ENCODE measurements at regions not wholly inside any gene's neighbourhood (a gene's known extent, or its start where the extent isn't known, plus 50 kb on each side); places are given as distances from the start of the nearest gene placed in this dataset.

- Mint-ChIP-seq H3K4me1 (ENCODE audit: low read depth, unreplicated experiment) (no peaks in the 10 kb centered on the region), H3K27ac (ENCODE audit: unreplicated experiment) (no peak overlapping the region), H3K36me3 (ENCODE audit: unreplicated experiment) (no peaks in the 10 kb centered on the region), H3K9me3 (ENCODE audit: unreplicated experiment) (no peaks in the 10 kb centered on the region), H3K27me3 (ENCODE audit: unreplicated experiment) (no peaks in the 10 kb centered on the region), H3K4me3 (ENCODE audit: unreplicated experiment) (no peak overlapping the region)
- TF ChIP-seq CTCF (IDR thresholded peaks at IDR 0.05; ENCODE audit: partially characterized antibody, unreplicated experiment): no peak
- no peak for DNase-seq
These were observed 123.3 kb downstream of the TMEM26 start for GRCh38 chr10:61329854-61330253.

GRCh38 chr10:61325223-61325960 is 127.8 kb downstream of the TMEM26 start:
- H3K27me3 Mint-ChIP-seq (ENCODE audit: unreplicated experiment): no peaks in the 10 kb centered on the region
- H3K4me1 Mint-ChIP-seq (ENCODE audit: low read depth, unreplicated experiment): no peaks in the 10 kb centered on the region
- TF ChIP-seq CTCF (IDR thresholded peaks at IDR 0.05; ENCODE audit: partially characterized antibody, unreplicated experiment): no peak
- H3K27ac Mint-ChIP-seq (ENCODE audit: unreplicated experiment): no peak overlapping the region
- DNase-seq: no peak
- H3K4me3 Mint-ChIP-seq (ENCODE audit: unreplicated experiment): no peak overlapping the region
- no peaks in the 10 kb centered on the region for H3K9me3 Mint-ChIP-seq (ENCODE audit: unreplicated experiment)
- H3K36me3 Mint-ChIP-seq (ENCODE audit: unreplicated experiment): no peaks in the 10 kb centered on the region

GRCh38 chr10:61323726-61324125 is 129.5 kb downstream of the TMEM26 start:
- Mint-ChIP-seq H3K4me1 (ENCODE audit: low read depth, unreplicated experiment) (no peaks in the 10 kb centered on the region), H3K36me3 (ENCODE audit: unreplicated experiment) (no peaks in the 10 kb centered on the region), H3K4me3 (ENCODE audit: unreplicated experiment) (no peak overlapping the region), H3K27ac (ENCODE audit: unreplicated experiment) (no peak overlapping the region), H3K9me3 (ENCODE audit: unreplicated experiment) (no peaks in the 10 kb centered on the region), H3K27me3 (ENCODE audit: unreplicated experiment) (no peaks in the 10 kb centered on the region)
- TF ChIP-seq CTCF (IDR thresholded peaks at IDR 0.05; ENCODE audit: partially characterized antibody, unreplicated experiment): no peak
- DNase-seq: no peak

GRCh38 chr10:61321041-61321857 is 131.9 kb downstream of the TMEM26 start:
- H3K4me1 Mint-ChIP-seq (ENCODE audit: low read depth, unreplicated experiment): no peaks in the 10 kb centered on the region
- no peak for TF ChIP-seq CTCF (IDR thresholded peaks at IDR 0.05; ENCODE audit: partially characterized antibody, unreplicated experiment)
- H3K9me3 Mint-ChIP-seq (ENCODE audit: unreplicated experiment): no peaks in the 10 kb centered on the region
- no peaks in the 10 kb centered on the region for H3K27me3 Mint-ChIP-seq (ENCODE audit: unreplicated experiment)
- no peak for DNase-seq
- no peaks in the 10 kb centered on the region for H3K36me3 Mint-ChIP-seq (ENCODE audit: unreplicated experiment)
- H3K27ac Mint-ChIP-seq (ENCODE audit: unreplicated experiment): no peak overlapping the region
- H3K4me3 Mint-ChIP-seq (ENCODE audit: unreplicated experiment): no peak overlapping the region

GRCh38 chr10:61320257-61320587 is 133.0 kb downstream of the TMEM26 start:
- no peaks in the 10 kb centered on the region for H3K9me3 Mint-ChIP-seq (ENCODE audit: unreplicated experiment)
- no peak for TF ChIP-seq CTCF (IDR thresholded peaks at IDR 0.05; ENCODE audit: partially characterized antibody, unreplicated experiment)
- no peaks in the 10 kb centered on the region for H3K4me1 Mint-ChIP-seq (ENCODE audit: low read depth, unreplicated experiment)
- no peaks in the 10 kb centered on the region for H3K36me3 Mint-ChIP-seq (ENCODE audit: unreplicated experiment)
- no peak for DNase-seq
- H3K27me3 Mint-ChIP-seq (ENCODE audit: unreplicated experiment): no peaks in the 10 kb centered on the region
- no peak overlapping the region for H3K4me3 Mint-ChIP-seq (ENCODE audit: unreplicated experiment)
- no peak overlapping the region for H3K27ac Mint-ChIP-seq (ENCODE audit: unreplicated experiment)
